ENCODE measurements at regions not wholly inside any gene's neighbourhood (a gene's known extent, or its start where the extent isn't known, plus 50 kb on each side); places are given as distances from the start of the nearest gene placed in this dataset.
A peak's percentile ranks its signal among the peaks of the same experiment; 100 is the strongest.

GRCh38 chr11:110776081-110776480 is 63.8 kb upstream of the ARHGAP20 start (continued):
- TF ChIP-seq REST (IDR thresholded peaks at IDR 0.05): no peak
- TF ChIP-seq FOXA1 (IDR thresholded peaks at IDR 0.05): no peak
- no peak for TF ChIP-seq GABPA (IDR thresholded peaks at IDR 0.05 in 1 of 2, conservative IDR thresholded peaks at IDR 0.05 in 1 of 2)
- TF ChIP-seq HNF4G (IDR thresholded peaks at IDR 0.05): no peak

- H3K4me1 ChIP-seq (ENCODE audit: control insufficient read depth in 4 of 4, insufficient read depth in 4 of 4, low read length in 3 of 4): peaks cover 2 to 15% (median 9%) of the 10 kb centered on the region in 4 donors
- 95% methylated on average over 3 of the region's 3 CpGs for WGBS
- no peaks in the 10 kb centered on the region for H3K9me3 ChIP-seq (ENCODE audit: control insufficient read depth in 4 of 4, low read length in 3 of 4)
- no peak overlapping the region for H3K27ac ChIP-seq (ENCODE audit: low read depth in 1 of 2, low read length in 2 of 2)
- no peak overlapping the region for H3K4me3 ChIP-seq (ENCODE audit: low read depth in 1 of 3, low read length in 3 of 3)
- H3K9ac ChIP-seq (ENCODE audit: low read depth in 1 of 2, low read length in 2 of 2): no peak overlapping the region
- H3K36me3 ChIP-seq (ENCODE audit: control insufficient read depth in 4 of 4, insufficient read depth in 3 of 4, low read depth in 1 of 4, low read length in 3 of 4): no peaks in the 10 kb centered on the region
- no peak for DNase-seq (ENCODE audit: low spot score)
- H3K27me3 ChIP-seq (ENCODE audit: control insufficient read depth in 4 of 4, insufficient read depth in 4 of 4, low read length in 3 of 4): no peaks in the 10 kb centered on the region
- peak; percentile 29 for TF ChIP-seq CTCF (IDR thresholded peaks at IDR 0.05; ENCODE audit: low read depth, low read length, missing input control)
- TF ChIP-seq RAD21 (IDR thresholded peaks at IDR 0.05): peak; percentile 68 to 72
- TF ChIP-seq TAF1 (conservative IDR thresholded peaks at IDR 0.05): no peak
These were observed 62.1 kb upstream of the ARHGAP20 start for GRCh38 chr11:110774138-110775014.

DNA sequence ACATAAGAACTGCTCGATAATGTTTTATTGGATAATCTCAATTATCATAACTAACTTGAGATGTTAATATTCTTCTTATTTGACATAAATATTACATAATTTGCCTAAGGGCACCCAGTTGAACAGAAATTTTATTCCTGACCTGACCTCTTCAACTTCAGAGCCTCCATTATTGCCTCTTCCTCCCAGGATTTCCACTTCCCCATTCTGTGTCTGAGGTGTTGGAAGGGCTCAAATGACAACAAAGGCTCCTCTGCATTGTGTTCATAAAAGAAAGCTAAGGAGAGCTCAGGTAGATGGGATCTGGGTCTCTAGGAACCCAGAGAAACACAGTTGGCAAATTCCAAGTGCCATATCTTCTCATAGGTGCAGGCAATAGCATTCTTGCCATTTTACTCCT is 61.2 kb upstream of the ARHGAP20 start:
- peaks cover 2 to 15% (median 9%) of the 10 kb centered on the region in 4 donors for H3K4me1 ChIP-seq (ENCODE audit: control insufficient read depth in 4 of 4, insufficient read depth in 4 of 4, low read length in 3 of 4)
- H3K9me3 ChIP-seq (ENCODE audit: control insufficient read depth in 4 of 4, low read length in 3 of 4): no peaks in the 10 kb centered on the region
- H3K4me3 ChIP-seq (ENCODE audit: low read depth in 1 of 3, low read length in 3 of 3): no peak overlapping the region
- no peak overlapping the region for H3K27ac ChIP-seq (ENCODE audit: low read depth in 1 of 2, low read length in 2 of 2)
- no peak overlapping the region for H3K9ac ChIP-seq (ENCODE audit: low read depth in 1 of 2, low read length in 2 of 2)
- DNase-seq (ENCODE audit: low spot score): no peak
- TF ChIP-seq REST (IDR thresholded peaks at IDR 0.05): no peak
- TF ChIP-seq EGR1 (IDR thresholded peaks at IDR 0.05; ENCODE audit: low read depth in 2 of 2): no peak
- no peak for TF ChIP-seq GABPA (IDR thresholded peaks at IDR 0.05 in 1 of 2, conservative IDR thresholded peaks at IDR 0.05 in 1 of 2)
- H3K27me3 ChIP-seq (ENCODE audit: control insufficient read depth in 4 of 4, insufficient read depth in 4 of 4, low read length in 3 of 4): no peaks in the 10 kb centered on the region
- WGBS: 97% methylated on average over 1 of the region's 1 CpG
- no peaks in the 10 kb centered on the region for H3K36me3 ChIP-seq (ENCODE audit: control insufficient read depth in 4 of 4, insufficient read depth in 3 of 4, low read depth in 1 of 4, low read length in 3 of 4)
